Liver (tissue), 3 donors: ENCODE measurements at regions not wholly inside any gene's neighbourhood (a gene's known extent, or its start where the extent isn't known, plus 50 kb on each side); places are given as distances from the start of the nearest gene placed in this dataset.

Experiments
- EGR1 ChIP-seq, 2 donors: IDR thresholded peaks; 2 replicates each; pipeline ENCODE4 v1.6.1; 2016 to 2018; ENCODE audit warnings: antibody characterized with exemption in 2 of 2, low read depth in 2 of 2
- FOXA2 ChIP-seq: IDR thresholded peaks from 2 replicates; pipeline ENCODE4 v1.6.1; 2016; ENCODE audit warnings: antibody characterized with exemption
- GABPA ChIP-seq, 2 donors: IDR thresholded peaks in 1 of 2; conservative IDR thresholded peaks in 1 of 2; 2 replicates each; pipeline ENCODE4 v1.6.1; 2016; ENCODE audit warnings: antibody characterized with exemption in 2 of 2, mild to moderate bottlenecking in 1 of 2, moderate library complexity in 1 of 2
- HNF4G ChIP-seq: IDR thresholded peaks from 2 replicates; pipeline ENCODE4 v1.6.1; 2016; ENCODE audit warnings: antibody characterized with exemption
- JUND ChIP-seq, 2 donors: IDR thresholded peaks; 2 replicates each; pipeline ENCODE4 v1.6.1; 2016; ENCODE audit warnings: antibody characterized with exemption in 2 of 2
- RAD21 ChIP-seq, 2 donors: IDR thresholded peaks; 2 replicates each; pipeline ENCODE4 v1.6.1; 2016; ENCODE audit warnings: antibody characterized with exemption in 2 of 2, mild to moderate bottlenecking in 2 of 2
- TAF1 ChIP-seq: conservative IDR thresholded peaks from 2 replicates; pipeline ENCODE4 v1.6.1; 2016; ENCODE audit warnings: antibody characterized with exemption, mild to moderate bottlenecking
- YY1 ChIP-seq: IDR thresholded peaks from 2 replicates; pipeline ENCODE4 v1.6.1; 2016; ENCODE audit warnings: antibody characterized with exemption, mild to moderate bottlenecking
- TF ChIP-seq, protein P1 (sequence below): fragments of 150-350 bp; IDR thresholded peaks from 2 replicates; pipeline ENCODE4 v1.5.1; 2017; ENCODE audit warnings: improper control_type of control experiment, low read depth, low read length; ENCODE audit not compliant: missing input control
- TF ChIP-seq, protein P2 (sequence below): IDR thresholded peaks from 2 replicates; pipeline ENCODE4 v1.6.1; 2016; ENCODE audit warnings: antibody characterized with exemption
- TF ChIP-seq, protein P3 (sequence below): IDR thresholded peaks from 2 replicates; pipeline ENCODE4 v1.6.1; 2016; ENCODE audit warnings: antibody characterized with exemption
- TF ChIP-seq, protein P4 (sequence below): IDR thresholded peaks from 2 replicates; pipeline ENCODE4 v1.6.1; 2016; ENCODE audit warnings: antibody characterized with exemption, mild to moderate bottlenecking
- donor health status: healthy.
- donor health status: healthy.

DNA sequence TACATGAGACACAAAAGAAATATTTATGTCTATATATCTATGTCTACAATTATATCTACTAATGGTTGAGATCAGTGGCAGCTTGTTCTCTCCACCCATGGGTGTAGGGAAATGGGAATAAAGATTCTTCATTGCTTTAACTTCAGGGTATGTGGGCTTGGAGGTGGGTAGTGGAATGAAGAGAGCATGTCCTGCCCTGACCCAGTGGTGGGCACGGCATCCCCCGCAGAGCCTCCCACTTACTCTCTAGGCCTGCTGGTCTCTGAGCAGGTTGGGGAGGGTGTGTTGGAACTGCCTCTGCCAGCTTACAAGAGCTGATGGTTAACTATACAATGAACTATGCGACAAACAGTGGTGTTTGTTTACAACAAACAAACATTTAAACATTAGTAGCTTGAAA lies 152.5 kb upstream of the SKOR2 start:
- TF ChIP-seq, protein P1, sequence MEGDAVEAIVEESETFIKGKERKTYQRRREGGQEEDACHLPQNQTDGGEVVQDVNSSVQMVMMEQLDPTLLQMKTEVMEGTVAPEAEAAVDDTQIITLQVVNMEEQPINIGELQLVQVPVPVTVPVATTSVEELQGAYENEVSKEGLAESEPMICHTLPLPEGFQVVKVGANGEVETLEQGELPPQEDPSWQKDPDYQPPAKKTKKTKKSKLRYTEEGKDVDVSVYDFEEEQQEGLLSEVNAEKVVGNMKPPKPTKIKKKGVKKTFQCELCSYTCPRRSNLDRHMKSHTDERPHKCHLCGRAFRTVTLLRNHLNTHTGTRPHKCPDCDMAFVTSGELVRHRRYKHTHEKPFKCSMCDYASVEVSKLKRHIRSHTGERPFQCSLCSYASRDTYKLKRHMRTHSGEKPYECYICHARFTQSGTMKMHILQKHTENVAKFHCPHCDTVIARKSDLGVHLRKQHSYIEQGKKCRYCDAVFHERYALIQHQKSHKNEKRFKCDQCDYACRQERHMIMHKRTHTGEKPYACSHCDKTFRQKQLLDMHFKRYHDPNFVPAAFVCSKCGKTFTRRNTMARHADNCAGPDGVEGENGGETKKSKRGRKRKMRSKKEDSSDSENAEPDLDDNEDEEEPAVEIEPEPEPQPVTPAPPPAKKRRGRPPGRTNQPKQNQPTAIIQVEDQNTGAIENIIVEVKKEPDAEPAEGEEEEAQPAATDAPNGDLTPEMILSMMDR, result no peak
- TF ChIP-seq, protein P2, sequence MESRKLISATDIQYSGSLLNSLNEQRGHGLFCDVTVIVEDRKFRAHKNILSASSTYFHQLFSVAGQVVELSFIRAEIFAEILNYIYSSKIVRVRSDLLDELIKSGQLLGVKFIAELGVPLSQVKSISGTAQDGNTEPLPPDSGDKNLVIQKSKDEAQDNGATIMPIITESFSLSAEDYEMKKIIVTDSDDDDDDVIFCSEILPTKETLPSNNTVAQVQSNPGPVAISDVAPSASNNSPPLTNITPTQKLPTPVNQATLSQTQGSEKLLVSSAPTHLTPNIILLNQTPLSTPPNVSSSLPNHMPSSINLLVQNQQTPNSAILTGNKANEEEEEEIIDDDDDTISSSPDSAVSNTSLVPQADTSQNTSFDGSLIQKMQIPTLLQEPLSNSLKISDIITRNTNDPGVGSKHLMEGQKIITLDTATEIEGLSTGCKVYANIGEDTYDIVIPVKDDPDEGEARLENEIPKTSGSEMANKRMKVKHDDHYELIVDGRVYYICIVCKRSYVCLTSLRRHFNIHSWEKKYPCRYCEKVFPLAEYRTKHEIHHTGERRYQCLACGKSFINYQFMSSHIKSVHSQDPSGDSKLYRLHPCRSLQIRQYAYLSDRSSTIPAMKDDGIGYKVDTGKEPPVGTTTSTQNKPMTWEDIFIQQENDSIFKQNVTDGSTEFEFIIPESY, result no peak
- no peak for TF ChIP-seq RAD21 (IDR thresholded peaks at IDR 0.05)
- no peak for TF ChIP-seq JUND (IDR thresholded peaks at IDR 0.05)
- TF ChIP-seq, protein P3, sequence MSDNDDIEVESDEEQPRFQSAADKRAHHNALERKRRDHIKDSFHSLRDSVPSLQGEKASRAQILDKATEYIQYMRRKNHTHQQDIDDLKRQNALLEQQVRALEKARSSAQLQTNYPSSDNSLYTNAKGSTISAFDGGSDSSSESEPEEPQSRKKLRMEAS, result no peak
- no peak for TF ChIP-seq TAF1
- no peak for TF ChIP-seq HNF4G
- TF ChIP-seq FOXA2, result no peak
- TF ChIP-seq EGR1 (IDR thresholded peaks at IDR 0.05; ENCODE audit: low read depth in 2 of 2), result no peak
- TF ChIP-seq, protein P4, sequence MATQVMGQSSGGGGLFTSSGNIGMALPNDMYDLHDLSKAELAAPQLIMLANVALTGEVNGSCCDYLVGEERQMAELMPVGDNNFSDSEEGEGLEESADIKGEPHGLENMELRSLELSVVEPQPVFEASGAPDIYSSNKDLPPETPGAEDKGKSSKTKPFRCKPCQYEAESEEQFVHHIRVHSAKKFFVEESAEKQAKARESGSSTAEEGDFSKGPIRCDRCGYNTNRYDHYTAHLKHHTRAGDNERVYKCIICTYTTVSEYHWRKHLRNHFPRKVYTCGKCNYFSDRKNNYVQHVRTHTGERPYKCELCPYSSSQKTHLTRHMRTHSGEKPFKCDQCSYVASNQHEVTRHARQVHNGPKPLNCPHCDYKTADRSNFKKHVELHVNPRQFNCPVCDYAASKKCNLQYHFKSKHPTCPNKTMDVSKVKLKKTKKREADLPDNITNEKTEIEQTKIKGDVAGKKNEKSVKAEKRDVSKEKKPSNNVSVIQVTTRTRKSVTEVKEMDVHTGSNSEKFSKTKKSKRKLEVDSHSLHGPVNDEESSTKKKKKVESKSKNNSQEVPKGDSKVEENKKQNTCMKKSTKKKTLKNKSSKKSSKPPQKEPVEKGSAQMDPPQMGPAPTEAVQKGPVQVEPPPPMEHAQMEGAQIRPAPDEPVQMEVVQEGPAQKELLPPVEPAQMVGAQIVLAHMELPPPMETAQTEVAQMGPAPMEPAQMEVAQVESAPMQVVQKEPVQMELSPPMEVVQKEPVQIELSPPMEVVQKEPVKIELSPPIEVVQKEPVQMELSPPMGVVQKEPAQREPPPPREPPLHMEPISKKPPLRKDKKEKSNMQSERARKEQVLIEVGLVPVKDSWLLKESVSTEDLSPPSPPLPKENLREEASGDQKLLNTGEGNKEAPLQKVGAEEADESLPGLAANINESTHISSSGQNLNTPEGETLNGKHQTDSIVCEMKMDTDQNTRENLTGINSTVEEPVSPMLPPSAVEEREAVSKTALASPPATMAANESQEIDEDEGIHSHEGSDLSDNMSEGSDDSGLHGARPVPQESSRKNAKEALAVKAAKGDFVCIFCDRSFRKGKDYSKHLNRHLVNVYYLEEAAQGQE, result no peak
- TF ChIP-seq GABPA (IDR thresholded peaks at IDR 0.05 in 1 of 2, conservative IDR thresholded peaks at IDR 0.05 in 1 of 2), result no peak
- no peak for TF ChIP-seq YY1
